ENCODE measurements at regions not wholly inside any gene's neighbourhood (a gene's known extent, or its start where the extent isn't known, plus 50 kb on each side); places are given as distances from the start of the nearest gene placed in this dataset.
"Not testable (repeated sequence)": the region's sequence is repeated elsewhere in the genome, so short reads cannot be mapped to it uniquely, and the experiment has no call there.

GRCh38 chr2:111365986-111366640, 245.4 kb downstream of the BCL2L11 start:
- TF ChIP-seq, protein P1, sequence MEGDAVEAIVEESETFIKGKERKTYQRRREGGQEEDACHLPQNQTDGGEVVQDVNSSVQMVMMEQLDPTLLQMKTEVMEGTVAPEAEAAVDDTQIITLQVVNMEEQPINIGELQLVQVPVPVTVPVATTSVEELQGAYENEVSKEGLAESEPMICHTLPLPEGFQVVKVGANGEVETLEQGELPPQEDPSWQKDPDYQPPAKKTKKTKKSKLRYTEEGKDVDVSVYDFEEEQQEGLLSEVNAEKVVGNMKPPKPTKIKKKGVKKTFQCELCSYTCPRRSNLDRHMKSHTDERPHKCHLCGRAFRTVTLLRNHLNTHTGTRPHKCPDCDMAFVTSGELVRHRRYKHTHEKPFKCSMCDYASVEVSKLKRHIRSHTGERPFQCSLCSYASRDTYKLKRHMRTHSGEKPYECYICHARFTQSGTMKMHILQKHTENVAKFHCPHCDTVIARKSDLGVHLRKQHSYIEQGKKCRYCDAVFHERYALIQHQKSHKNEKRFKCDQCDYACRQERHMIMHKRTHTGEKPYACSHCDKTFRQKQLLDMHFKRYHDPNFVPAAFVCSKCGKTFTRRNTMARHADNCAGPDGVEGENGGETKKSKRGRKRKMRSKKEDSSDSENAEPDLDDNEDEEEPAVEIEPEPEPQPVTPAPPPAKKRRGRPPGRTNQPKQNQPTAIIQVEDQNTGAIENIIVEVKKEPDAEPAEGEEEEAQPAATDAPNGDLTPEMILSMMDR (IDR thresholded peaks at IDR 0.05; ENCODE audit: poor library complexity): not testable (repeated sequence)
- TF ChIP-seq EZH2 (IDR thresholded peaks at IDR 0.05; ENCODE audit: borderline replicate concordance): not testable (repeated sequence)
